ENCODE measurements at regions not wholly inside any gene's neighbourhood (a gene's known extent, or its start where the extent isn't known, plus 50 kb on each side); places are given as distances from the start of the nearest gene placed in this dataset.
"Not testable (repeated sequence)": the region's sequence is repeated elsewhere in the genome, so short reads cannot be mapped to it uniquely, and the experiment has no call there.

DNA sequence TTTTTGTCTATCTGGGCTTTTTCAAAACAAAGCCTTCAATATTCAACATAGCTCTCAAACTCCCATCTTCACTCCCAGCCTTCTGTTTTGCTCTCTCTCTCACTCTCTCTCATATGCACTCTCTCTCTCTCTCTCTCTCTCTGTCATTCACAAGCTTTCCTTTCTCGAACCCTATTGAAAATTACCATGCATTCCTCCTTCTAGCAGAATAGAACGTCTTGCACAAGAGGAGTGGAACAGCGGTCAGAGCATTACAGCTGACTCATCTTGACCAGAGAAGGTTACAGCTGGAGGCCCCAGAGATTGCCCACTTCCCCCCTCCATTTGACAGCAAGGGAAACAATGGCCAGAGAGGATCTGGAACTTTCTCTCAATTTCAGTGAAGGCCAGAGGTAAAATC is 51.0 kb upstream of the LIFR start:
- no peak for DNase-seq

DNA sequence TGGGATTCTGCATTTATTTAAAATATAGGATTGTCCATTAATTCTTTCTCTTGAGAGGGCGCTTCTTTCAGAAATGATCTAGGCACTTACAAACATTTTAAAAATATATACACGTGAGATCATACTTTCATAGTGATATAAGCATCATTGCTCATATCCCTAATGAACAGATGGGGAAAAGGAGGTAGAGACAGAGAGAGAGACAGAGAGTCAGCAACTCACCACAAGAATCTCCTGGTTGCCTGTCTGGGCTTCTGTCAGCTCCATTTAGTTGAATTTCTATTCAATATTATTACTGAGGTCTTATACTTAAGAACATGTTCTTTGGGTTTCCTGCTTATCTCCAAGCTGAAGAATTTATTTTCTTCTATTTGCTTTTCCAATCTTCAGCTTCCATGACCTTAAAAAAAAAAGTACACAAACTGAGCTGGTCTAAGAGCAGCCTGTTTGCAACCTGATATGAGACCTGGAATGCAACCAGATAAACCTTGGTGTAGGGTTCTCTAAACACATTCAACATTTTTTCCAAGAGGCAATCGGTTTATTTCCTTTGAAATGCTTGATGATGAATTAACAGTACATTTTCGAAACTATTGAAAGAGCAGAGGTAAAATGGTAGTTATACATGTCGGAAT is 51.6 kb upstream of the LIFR start:
- no peak for DNase-seq

DNA sequence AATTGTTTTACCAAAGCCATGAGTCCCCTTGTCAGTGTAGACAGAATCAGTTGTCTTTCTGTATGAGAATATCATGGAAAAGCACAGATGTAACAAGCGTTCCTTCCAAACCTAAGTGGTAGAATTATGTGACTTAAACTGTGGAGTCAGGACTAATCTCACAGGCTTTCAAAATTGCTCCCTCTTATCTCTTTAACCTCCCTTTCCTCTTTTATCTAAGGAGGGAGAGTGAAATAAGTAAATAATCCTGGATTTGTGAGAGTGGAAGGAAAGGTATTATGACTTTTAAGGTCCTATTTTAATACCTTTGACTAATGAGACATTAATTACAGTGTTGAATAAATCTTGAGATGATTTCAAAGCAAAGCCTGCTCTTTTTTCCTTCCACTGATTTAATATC is 52.4 kb upstream of the LIFR start:
- DNase-seq = no peak

DNA sequence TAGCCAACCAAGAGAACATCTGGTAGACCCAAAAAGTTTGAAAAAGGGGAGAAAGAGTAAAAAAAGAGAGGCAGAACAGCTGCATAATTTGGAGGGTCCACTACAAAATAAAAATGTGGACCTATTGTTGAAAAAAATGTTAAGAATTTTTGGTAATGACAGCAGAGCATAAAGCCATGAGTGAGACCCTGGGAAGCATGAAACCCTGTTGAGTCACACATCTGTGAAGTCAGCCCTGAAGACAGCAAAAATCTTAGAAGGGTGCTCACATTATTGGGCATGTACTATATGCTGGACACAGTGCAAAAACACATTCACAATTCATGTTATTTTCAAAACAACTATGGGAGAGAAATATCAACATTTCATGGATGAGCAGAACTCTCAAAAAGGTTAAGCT is 56.4 kb upstream of the LIFR start:
- no peak for DNase-seq

DNA sequence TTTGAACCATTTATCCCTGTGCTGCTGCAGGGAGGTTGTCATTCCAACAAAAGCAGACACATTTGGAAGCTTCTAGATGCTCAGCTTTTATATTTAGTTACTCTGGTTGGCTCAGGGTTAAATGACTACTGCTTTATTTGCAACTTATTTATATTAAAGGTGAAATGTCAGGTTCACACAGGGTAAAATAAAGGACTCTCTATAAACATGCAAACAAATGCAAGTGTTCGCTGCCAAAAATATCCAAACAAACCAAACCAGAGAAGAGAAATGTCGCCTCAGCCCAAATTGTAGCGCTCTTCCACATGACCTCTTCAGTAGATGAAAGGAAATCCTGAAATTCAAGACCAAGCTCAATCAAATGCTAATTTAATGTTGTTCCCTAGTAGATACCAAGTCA is 57.0 kb upstream of the LIFR start:
- no peak for DNase-seq

DNA sequence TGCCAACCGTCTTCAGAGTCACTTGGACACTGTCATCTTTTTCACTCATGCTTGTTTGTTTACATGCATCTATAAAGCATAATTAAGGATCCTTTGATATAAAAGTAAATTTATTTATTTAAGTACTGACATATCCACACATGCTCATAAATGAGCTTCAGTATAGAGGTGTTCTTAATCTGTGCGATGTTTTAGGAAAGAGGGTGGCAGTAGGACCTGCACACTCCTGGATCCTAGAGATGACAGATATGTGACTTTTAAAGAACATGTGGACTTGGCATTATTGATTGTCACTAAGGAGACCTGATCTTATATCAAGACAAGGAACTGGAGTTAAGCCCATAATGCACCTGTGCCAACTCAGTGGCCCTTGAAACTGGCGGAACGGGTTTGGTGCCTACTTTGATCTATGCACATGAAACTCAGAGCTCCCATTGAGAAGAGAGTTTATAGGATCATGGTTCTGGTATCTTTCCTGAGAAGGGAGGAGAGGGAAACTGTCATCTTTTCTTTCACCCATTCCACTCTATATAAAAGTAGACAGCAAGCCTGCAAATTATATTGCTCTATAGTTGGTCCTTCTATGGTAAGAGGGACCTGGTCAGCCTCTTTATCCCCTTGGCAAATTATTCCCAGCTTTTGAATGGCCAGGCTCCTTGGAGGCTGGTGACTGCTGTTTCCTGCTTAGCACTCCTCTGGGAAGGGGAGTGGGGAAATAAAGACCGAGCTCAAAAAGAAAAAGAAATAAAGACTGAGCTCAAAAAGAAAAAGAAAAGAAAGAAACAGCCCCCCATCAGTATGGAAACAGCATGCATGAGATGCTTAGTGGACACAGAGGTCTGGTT is 57.8 kb upstream of the LIFR start:
- DNase-seq = no peak

DNA sequence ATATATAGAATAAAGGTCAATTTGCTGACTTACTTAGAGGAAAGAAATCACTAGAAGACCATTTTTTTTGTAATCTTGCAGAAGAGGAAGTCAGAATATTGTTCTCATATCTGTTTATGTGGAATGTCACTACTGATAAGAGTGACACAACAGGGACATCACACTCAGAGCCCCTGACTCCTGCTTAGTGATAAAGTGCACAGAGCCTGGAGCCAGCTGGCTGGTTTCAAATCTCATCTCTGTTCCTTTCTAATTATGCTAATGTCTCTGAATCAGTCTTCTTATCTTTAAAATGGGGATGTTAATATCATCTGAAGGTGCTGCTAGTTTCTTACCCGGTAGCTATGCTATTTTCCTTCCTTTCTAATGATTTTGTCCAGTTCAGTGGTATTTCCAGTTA is 58.6 kb upstream of the LIFR start:
- DNase-seq = no peak

DNA sequence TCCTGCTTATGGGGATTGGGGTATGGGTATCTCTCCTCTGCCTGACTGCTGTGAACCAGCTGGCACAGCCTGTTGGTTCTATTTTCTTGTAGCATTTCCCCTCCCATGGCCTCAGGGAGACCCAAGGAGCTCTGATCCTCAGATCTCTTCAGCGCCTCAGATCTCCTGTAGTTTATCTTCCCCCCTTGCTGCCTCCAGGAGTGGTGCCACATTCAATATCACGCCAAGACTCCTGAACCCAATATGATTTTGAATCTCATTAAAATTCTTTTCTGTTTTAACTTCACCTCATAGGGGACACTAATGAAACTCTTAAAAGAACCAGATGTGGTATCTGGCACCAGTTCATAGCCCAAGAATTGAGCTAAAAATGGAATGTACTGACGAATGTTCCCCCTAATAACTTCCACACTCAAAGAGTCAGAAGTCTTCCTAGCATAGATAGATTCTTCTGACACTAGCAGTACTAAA is 59.6 kb upstream of the LIFR start:
- DNase-seq = no peak

DNA sequence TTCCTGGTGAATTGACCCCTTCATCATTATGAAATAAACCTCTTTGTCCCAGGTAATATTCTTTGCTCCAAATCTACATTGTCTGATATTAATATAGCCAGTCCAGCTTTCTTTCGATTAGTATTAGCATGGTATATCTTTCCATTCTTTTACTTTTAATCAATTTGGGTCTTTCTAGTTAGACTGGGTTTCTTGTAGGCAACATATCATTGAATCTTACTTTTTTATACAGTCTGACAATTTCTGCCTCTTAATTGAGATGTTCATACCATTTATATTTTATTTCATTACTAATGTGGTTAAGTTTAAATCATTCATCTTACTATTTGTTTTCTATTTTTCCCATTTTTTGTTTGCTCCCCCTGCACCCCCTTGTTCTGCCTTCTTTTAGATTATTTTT is 61.7 kb upstream of the LIFR start:
- DNase-seq = no peak

DNA sequence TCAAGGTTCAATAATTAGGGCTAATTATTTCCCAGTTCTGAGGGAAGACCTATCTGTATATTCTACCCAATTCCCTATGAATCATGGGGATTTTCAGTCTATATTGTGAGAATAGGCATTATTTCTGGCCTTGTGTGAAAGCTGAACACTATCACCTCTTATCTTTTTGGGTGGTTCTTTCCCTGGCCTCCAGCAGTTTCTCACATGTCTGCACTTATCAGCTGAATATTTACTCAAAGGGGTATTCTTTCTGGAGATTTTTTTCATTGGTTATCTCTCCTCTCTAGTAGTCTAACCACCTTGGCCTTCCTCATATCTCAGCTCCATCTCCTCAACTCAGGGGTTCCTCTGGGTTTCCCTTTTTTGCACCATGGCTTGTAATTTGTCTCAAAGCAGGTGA is 64.9 kb upstream of the LIFR start:
- no peak for DNase-seq

DNA sequence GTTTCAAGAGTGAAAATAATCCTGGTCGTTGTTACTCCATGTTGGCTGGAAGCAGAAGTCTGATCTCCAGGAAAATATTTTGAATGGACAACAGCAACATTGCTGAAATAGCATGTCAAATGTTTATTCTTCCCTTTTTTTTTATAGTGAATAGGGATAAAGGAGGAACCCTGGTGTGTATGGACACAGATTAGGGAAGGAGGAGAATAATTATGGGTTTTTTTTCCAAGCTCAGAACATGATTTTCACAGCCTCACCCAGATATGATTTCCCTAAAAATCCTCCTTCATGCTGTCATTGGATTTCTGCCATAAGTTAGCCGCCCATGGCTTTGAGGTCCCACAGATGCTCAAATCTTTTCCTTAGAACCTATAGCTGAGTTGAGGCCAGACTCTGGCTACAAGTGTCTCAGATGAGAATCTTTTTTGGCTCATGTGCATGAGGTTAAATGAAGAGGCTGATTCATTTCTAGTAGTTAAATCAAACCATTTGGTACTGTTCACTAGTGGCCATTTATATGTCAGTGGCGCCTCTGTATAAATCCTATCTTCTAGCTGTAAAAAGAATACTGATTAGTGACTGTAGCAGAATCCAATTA is 65.5 kb upstream of the LIFR start:
- no peak for DNase-seq

DNA sequence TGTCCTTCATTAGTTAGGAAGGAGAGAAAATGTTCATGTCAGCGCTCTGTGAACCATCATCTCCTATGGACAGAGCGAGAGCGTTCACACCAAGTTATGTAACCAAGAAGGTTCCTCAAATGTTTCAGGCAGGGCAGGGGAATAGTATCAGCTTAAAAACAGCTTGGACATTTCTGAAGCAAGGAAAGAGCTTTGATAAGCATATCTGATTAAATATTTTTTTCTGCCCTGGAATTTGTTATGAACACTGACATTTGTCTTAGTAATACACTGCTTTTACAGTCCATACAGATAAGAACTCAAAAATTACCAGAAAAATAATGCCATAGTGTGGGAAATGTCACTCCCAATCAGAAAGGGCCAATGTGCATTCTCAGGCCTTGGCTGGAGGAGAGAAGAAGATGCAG is 66.3 kb upstream of the LIFR start:
- DNase-seq = no peak

DNA sequence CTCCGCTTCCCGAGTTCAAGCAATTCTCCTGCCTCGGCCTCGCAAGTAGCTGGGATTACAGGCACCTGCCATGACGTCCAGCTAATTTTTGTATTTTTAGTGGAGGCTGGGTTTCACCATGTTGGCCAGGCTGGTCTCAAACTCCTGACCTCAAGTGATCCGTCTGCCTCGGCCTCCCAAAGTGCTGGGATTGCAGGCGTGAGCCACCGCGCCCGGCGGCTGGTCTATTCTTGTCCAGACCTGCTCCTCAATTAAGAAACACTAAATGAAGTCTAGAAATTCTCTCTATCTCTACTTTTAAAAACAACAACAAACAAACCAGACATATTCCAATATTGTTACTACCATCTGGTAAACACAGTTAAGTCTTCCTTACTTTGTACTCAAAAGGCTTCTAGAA is 68.1 kb upstream of the LIFR start:
- not testable (repeated sequence) for DNase-seq

DNA sequence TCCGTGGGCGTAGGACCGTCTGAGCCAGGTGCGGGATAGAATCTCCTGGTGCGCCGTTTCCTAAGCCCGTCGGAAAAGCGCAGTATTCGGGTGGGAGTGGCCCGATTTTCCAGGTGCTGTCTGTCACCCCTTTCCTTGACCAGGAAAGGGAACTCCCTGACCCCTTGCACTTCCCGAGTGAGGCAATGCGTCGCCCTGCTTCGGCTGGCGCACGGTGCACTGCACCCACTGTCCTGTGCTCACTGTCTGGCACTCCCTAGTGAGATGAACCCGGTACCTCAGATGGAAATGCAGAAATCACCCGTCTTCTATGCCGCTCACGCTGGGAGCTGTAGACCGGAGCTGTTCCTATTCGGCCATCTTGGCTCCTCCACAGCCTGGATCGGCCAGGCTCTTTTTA is 74.9 kb upstream of the LIFR start:
- not testable (repeated sequence) for DNase-seq

DNA sequence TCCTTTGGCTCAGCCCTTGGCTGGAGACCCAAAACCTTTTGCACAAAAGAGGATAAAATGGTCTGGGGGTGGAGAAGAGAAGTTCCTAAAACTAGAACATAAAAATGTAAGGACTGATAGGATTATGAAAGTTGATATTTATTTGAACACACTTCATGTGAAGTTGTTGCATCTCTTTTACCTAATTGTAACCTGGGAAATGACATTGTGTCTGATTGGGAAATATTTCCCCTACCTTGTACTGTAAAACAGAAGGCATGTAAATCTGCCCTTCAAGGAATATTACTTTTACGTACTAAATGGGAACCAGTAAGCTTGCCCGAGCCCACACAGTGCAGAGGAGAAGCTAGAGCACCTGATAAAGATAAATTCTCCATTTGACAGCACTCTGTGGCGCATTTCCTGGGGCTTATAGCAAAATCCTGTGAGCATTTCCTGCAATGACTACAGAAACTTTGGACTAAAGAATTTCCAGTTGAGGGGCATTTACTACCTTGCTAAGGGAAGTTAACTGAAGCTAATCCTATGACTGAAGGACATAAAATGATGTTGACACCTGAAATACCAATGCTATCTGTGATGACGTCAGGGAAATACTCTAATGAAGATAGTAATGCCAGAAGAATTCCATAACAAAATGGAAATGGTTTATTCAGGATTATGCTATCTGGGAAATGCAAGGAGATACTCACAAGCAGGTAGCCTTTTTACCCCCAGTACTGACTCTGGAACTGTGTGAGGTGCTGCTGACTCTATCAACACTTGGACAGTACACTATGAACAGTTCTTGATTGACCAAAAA is 78.3 kb upstream of the LIFR start:
- no peak for DNase-seq

DNA sequence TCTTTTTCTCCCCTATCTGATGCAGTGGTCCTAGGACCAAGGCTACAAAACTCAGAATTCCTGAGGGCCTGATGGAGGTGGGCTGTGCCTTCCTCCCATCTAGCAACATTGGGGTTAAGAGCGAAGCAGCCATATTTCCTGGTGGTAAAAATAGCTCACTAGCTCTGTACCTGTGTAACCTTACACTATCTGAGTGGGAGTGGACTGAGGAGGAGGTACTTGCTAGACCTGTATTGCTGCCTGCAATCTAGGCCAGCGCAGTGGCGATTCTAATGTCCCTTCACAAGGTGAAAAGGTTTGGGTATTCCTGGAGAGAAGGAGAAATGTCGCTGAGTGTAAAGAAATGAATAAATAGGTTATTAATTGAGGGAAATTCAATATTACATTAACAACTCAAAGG is 80.2 kb upstream of the LIFR start:
- no peak for DNase-seq

DNA sequence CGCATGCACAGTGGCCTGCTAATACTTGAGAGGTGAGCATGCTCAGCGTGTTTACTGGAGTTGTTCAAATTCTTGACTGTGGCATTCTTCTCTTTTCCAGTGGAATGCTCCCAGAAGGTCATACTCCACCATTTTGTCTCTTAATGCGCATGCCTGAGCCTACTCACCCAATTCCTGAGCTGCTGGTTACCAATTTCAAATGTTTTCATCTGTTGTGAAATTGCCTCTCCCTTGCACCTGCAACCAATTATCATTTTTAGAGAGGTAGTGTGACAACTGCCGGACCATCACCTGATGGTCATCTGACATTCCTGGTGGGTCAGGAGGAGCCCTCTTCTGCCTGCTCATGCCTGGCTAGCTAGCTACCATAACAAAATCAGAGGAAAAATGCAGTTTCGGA is 82.2 kb upstream of the LIFR start:
- no peak for DNase-seq

DNA sequence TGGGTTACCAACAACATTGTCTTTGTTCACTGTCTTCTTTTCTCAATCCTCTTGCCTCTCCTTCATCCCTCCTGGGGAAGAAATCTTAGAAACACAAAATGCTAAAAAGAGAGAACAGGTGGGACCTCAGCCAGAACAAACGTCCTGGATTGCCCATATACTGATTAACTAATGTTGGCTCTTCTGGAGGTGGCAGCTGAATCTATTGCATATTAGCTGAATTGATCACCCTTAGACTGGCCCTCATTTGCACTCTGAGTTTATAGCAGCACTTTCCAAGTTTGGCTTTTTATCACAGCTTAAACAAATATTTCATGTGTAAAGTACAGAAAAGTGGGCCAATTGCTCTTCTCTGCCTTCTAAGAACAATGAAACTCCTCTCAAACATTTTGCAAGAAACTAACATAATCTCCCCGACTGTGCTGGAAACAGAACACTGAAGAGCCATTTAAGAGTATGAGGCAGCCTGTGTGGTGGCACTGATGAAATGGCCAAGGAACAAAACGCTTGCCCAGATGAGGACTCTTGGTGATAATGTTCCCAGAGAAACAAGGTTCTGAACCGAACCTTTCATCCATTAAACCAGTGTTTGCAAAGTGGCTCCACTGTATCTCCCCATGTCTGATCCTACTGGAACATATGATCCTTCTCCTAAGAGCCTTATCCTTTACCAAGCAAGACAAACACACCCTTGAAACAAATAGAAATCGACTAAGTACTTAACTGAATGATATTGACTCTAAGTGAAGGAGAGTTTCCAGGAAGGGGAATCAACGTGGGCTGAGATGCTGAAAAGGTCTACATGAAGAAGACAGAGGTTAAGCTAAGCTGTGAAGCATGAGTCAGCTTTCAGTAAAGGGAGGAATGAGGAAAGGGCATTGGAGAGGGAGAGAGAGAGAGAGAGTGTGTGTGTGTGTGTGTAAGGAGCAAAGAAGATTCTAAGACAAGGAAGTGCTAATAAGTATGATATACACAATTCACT is 83.2 kb upstream of the LIFR start:
- DNase-seq = no peak

DNA sequence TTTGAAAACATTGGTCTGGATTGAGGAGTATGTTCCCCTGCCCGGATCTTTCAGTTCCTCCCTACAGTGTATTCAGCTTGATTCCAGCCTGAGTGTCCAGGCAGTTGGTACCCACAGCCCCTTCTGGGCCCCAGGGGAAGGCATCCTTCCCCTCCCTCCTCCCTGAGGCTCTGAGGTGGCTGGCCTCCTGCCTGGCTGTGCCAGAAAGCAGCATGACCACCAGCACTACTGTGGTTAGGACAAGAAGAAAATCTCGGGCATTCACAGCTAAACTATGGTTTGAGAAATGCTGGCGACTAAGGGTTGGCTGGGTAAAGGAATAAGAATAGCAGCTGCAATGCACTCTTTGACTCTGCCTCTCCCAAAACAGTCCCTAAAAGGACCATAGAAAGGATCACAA is 84.6 kb upstream of the LIFR start:
- no peak for DNase-seq

DNA sequence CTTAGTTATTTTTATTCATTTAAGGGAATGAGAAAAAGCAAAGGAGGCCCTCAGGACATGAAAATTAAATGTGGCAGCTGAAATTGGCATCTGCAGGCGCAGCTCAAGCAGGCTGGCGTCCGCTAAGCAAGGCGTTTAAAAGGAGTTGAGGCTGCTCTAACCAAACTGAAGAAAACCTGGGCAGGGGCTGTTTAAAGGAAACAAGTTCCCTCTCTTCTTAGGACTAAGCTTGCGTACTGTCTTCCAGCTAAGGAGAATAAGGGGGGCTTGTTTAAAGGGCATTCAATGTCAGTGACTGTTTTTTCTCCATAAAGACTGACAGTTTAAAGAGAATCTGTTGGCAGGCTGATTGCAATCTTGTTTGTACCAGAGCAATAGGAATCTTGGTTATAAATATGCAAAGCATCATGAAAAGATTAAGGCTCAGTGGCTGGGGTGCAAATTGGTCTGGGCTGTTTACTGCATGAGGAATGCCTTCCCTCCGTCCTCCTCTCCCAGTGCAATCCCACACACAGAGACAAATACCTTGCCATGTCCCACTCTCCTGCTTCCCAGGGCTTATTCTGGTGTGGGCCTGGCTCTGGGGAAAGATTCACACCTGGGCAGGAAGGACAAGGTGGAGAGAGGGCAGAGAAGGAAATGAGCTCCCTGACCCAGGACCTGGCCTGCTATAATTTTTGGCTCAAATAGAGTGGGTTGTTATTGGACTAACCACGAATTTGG is 85.9 kb upstream of the LIFR start:
- DNase-seq = no peak

DNA sequence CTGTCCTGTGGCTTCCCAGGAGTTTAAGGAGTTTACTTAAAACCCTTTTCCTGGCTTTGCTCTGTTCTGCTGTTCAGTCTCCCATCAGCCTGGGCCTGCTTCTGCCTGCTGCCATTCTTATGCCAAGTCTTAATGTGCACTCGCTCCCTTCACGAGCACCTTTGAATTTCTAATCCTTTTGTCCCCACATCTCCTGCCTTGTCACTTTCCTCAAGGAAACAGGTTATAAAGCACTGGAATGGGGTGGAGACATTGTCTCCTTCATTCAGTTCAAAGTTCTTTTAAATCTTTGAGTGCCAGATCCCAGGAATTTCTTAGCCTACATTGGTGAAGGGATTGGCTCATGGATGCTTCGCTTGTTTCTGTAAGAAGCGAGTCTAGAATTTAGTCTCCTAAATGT is 87.2 kb upstream of the LIFR start:
- DNase-seq = no peak

DNA sequence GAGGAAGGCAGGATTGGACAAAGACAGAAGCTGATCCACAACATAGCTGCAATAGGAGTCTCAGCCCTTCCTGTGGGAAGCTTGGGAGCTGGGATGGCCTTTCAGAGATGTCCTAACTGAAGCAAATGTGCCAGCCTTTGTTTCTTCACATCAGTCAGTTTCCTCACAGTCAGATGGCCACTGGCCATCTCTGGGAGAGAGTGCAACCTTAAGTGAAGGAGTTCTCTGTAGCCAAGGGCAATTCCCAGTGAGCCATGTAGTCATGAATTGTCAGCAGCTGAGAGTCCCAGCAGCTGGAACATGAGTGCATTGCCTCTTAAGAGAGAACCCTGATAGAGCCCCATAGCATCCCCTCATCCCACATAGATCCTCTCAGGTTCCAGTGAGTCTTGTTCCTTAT is 89.1 kb upstream of the LIFR start:
- no peak for DNase-seq
